HepG2 (cell line): ENCODE measurements at regions not wholly inside any gene's neighbourhood (a gene's known extent, or its start where the extent isn't known, plus 50 kb on each side); places are given as distances from the start of the nearest gene placed in this dataset.

ENCODE experiments used
- ATAC-seq: fragments of 200-7000 bp; cut with Tn5 transposase; 3 replicates; pipeline ENCODE4 v1.9.1; 2020; ENCODE audit warnings: mild to moderate bottlenecking, moderate library complexity
- BruUV-seq: library from RNA; stranded (reverse); fragments of 400-500 nt; replicated peaks from 2 replicates; lab custom pipeline; 2021; lab: Mats Ljungman, UMichigan
- CTCF ChIA-PET: fragments of 300-600 bp; formaldehyde crosslinking; extraction: SDS; loops from one replicate; lab custom pipeline; 2021; ENCODE audit warnings: low total read pairs, inconsistent platforms, low intra/inter-chr PET ratio; lab: Yijun Ruan, JAX
- POLR2A ChIA-PET: fragments of 350-600 bp; sonication (Branson Sonifier 250); formaldehyde crosslinking; loops from one replicate; lab custom pipeline; 2020; ENCODE audit warnings: antibody characterized with exemption, inconsistent platforms; lab: Yijun Ruan, JAX
- DNase-seq: peaks from one replicate; pipeline ENCODE4 v3.0.0-alpha.2; 2015; ENCODE audit warnings: low spot score
- FAIRE-seq: peaks from 3 replicates; lab custom pipeline; 2011; peaks lifted over from hg19 to GRCh38; lab: Jason Lieb, UNC
- H2AFZ ChIP-seq: one replicate; pipeline ENCODE4 v1.6.1; 2011; ENCODE audit warnings: low read length, inconsistent platforms
- H3K27ac ChIP-seq: fragments of 300-600 bp; 3 replicates; pipeline ENCODE4 v1.8.0; 2011; ENCODE audit warnings: mixed run types, mild to moderate bottlenecking, mixed read lengths, low read length, inconsistent platforms; ENCODE audit not compliant: insufficient read depth; ENCODE audit errors: extremely low read length
- H3K27me3 ChIP-seq, 2 experiments: fragments of 200-600 bp in 1 of 2; 2 replicates in 1 of 2; 3 replicates in 1 of 2; pipeline versions ENCODE4 v1.6.0 to v1.8.0; 2011; ENCODE audit warnings: low read length in 2 of 2, mild to moderate bottlenecking in 2 of 2, moderate library complexity in 2 of 2, inconsistent platforms in 1 of 2; ENCODE audit not compliant: insufficient read depth in 2 of 2, control insufficient read depth in 1 of 2
- H3K36me3 ChIP-seq, 2 experiments: fragments of 200-600 bp in 1 of 2; replicated peaks in 1 of 2; 2 replicates in 1 of 2; 3 replicates in 1 of 2; pipeline versions ENCODE4 v1.5.1 to v1.8.0; 2011; ENCODE audit warnings: low read length in 2 of 2, inconsistent platforms in 1 of 2; ENCODE audit not compliant: insufficient read depth in 2 of 2, control insufficient read depth in 1 of 2
- H3K4me1 ChIP-seq: 2 replicates; pipeline ENCODE4 v1.5.1; 2012; ENCODE audit warnings: low read length, inconsistent platforms; ENCODE audit not compliant: insufficient read depth
- H3K4me2 ChIP-seq: 2 replicates; pipeline ENCODE4 v1.6.0; 2011; ENCODE audit warnings: low read depth, low read length, inconsistent platforms
- H3K4me3 ChIP-seq, 3 experiments: fragments of 200-600 bp in 1 of 3; sonication (generic), shearing (Covaris generic) in 1 of 3; replicated peaks in 1 of 3; 2 replicates each; pipeline ENCODE4 v1.5.1; 2011 to 2016; ENCODE audit warnings: low read length in 3 of 3, inconsistent platforms in 2 of 3, low read depth in 2 of 3, mild to moderate bottlenecking in 2 of 3, control low read depth in 1 of 3, mixed read lengths in 1 of 3; ENCODE audit not compliant: insufficient read depth in 1 of 3
- H3K79me2 ChIP-seq: one replicate; pipeline ENCODE4 v1.6.1; 2011; ENCODE audit warnings: low read length, inconsistent platforms; ENCODE audit not compliant: insufficient read depth
- H3K9ac ChIP-seq: 2 replicates; pipeline ENCODE4 v1.6.0; 2011; ENCODE audit warnings: mild to moderate bottlenecking, low read depth, low read length, inconsistent platforms; ENCODE audit not compliant: insufficient read depth
- H3K9me3 ChIP-seq: 2 replicates; pipeline ENCODE4 v1.5.1; 2012; ENCODE audit warnings: mild to moderate bottlenecking, low read length
- H4K20me1 ChIP-seq: 2 replicates; pipeline ENCODE4 v1.6.0; 2011; ENCODE audit warnings: inconsistent platforms, mild to moderate bottlenecking, low read length, moderate library complexity; ENCODE audit not compliant: insufficient read depth
- MTA1 ChIP-seq: sonication (generic); formaldehyde crosslinking; IDR thresholded peaks from 2 replicates; pipeline ENCODE4 v1.4.0; 2020; ENCODE audit warnings: missing genetic modification reagents, mild to moderate bottlenecking, borderline replicate concordance
- NBN ChIP-seq: fragments of 450-650 bp; conservative IDR thresholded peaks from 2 replicates; pipeline ENCODE4 v1.6.1; 2017
- TIGD3 ChIP-seq: sonication (generic); formaldehyde crosslinking; IDR thresholded peaks from 2 replicates; pipeline ENCODE4 v1.5.1; 2020; ENCODE audit warnings: mild to moderate bottlenecking, missing genetic modification reagents, borderline replicate concordance
- ZBTB4 ChIP-seq: sonication (generic); formaldehyde crosslinking; IDR thresholded peaks from 2 replicates; pipeline ENCODE4 v1.4.0; 2020; ENCODE audit warnings: missing genetic modification reagents, mild to moderate bottlenecking, borderline replicate concordance
- ZBTB7B ChIP-seq: sonication (generic); formaldehyde crosslinking; IDR thresholded peaks from 2 replicates; pipeline ENCODE4 v1.4.0; 2020; ENCODE audit warnings: missing genetic modification reagents
- ZFP36 ChIP-seq: fragments of 150-350 bp; IDR thresholded peaks from 2 replicates; pipeline ENCODE4 v1.6.1; 2018; ENCODE audit warnings: borderline replicate concordance, low read length, low read depth; ENCODE audit not compliant: partially characterized antibody
- ZIK1 ChIP-seq: sonication (generic); formaldehyde crosslinking; IDR thresholded peaks from 2 replicates; pipeline ENCODE4 v1.5.0; 2020; ENCODE audit warnings: mild to moderate bottlenecking, low read depth, missing genetic modification reagents, borderline replicate concordance
- ZNF281 ChIP-seq: sonication (generic); formaldehyde crosslinking; IDR thresholded peaks from 2 replicates; pipeline ENCODE4 v1.4.0; 2020; ENCODE audit warnings: missing genetic modification reagents, borderline replicate concordance
- ZNF747 ChIP-seq: sonication (generic); formaldehyde crosslinking; IDR thresholded peaks from 2 replicates; pipeline ENCODE4 v1.8.1; 2023; ENCODE audit warnings: missing genetic modification reagents, mild to moderate bottlenecking, borderline replicate concordance
- WGBS: methylation state at CpG from one replicate; pipeline ENCODE4 v1.1.6; 2017; ENCODE audit warnings: low lambda C conversion rate; 5-methylcytosine and 5-hydroxymethylcytosine counted together
- in situ Hi-C: cut with HindIII; loops from 2 replicates; pipeline ENCODE4 v1.10.0; 2017; ENCODE audit warnings: low pct_unique_long_range_greater_than_20kb; ENCODE audit not compliant: extremely low pct_ligation_motif_present
- intact Hi-C: fragments of 100-400 bp; cut with micrococcal nuclease; formaldehyde crosslinking; loops from one replicate; pipeline ENCODE4 v1.10.0; 2022; ENCODE audit not compliant: unreplicated experiment

GRCh38 chr2:150587547-150588505, 100.4 kb upstream of the RND3 start:
- H3K4me1 ChIP-seq = no peaks in the 10 kb centered on the region
- no peaks in the 10 kb centered on the region for H4K20me1 ChIP-seq
- in situ Hi-C loops = no loop called here
- no peak overlapping the region for H3K9ac ChIP-seq
- DNase-seq (no peak), FAIRE-seq (no peak), ATAC-seq (no peak)
- TF ChIP-seq ZIK1 = no peak
- no peak for TF ChIP-seq NBN
- no peak for TF ChIP-seq MTA1 (CRISPR knock-in tag)
- no peak for TF ChIP-seq ZNF747 (CRISPR knock-in tag)
- no peak for TF ChIP-seq ZBTB7B (CRISPR knock-in tag)
- no peak for TF ChIP-seq ZFP36
- TF ChIP-seq ZNF281 = no peak
- TF ChIP-seq ZBTB4 (CRISPR knock-in tag) = no peak
- no peak for TF ChIP-seq TIGD3
- 23% methylated on average over 10 of the region's 10 CpGs for WGBS
- no peaks in the 10 kb centered on the region for H3K79me2 ChIP-seq
- H3K9me3 ChIP-seq = no peaks in the 10 kb centered on the region
- POLR2A ChIA-PET = no interaction called here
- no peak overlapping the region for H3K4me2 ChIP-seq
- intact Hi-C loops = no loop called here
- no peaks in the 10 kb centered on the region; a peak in 1 of 5 replicates for H3K27me3 ChIP-seq
- no peak overlapping the region for H3K4me3 ChIP-seq
- CTCF ChIA-PET = no interaction called here
- no peak overlapping the region for H2AFZ ChIP-seq
- no peak overlapping the region for H3K27ac ChIP-seq
- BruUV-seq = no TSS peak
- H3K36me3 ChIP-seq = no peaks in the 10 kb centered on the region
